ENCODE measurements at regions not wholly inside any gene's neighbourhood (a gene's known extent, or its start where the extent isn't known, plus 50 kb on each side); places are given as distances from the start of the nearest gene placed in this dataset.

DNA sequence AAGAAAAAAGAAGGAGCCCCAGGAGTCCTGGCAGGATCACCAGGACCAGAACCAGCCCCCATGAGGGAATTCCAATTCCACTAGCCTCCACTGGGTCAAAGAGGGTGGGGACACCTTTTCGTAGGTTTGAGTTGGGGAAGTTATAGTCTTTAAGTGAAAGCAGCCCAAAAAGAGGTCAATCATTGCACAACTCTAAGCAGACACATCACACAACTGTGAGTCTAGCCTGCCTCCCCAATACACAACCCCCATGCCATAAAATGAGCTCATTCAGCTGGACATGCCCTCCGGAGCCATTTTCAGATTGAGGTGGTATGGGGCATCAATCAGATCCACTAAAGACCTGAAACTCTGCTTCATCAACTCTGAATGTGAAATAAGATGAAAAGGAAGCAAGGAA, 179.9 kb downstream of the NPHP4 start:
- no peak for DNase-seq (ENCODE audit: low spot score)

DNA sequence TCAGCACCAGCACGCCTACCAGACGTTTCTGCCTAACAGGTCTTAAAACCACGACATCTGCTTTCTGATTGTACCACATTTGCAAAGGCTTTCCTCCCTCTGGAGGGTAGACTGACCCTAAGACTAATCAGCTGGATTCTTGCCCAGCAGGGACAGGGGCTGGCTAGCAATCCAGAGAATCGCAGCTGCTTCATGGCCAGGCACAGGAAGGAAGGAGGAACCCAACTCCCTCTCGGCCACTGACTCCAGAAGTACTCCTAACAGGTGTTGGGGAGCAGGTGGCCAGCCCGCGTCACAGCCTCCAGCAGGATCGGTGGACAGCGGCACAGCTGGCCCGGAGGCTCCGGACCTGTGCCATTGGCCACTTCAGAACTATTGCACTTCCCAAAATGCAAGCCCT, 180.8 kb downstream of the NPHP4 start:
- DNase-seq (ENCODE audit: low spot score): no peak

DNA sequence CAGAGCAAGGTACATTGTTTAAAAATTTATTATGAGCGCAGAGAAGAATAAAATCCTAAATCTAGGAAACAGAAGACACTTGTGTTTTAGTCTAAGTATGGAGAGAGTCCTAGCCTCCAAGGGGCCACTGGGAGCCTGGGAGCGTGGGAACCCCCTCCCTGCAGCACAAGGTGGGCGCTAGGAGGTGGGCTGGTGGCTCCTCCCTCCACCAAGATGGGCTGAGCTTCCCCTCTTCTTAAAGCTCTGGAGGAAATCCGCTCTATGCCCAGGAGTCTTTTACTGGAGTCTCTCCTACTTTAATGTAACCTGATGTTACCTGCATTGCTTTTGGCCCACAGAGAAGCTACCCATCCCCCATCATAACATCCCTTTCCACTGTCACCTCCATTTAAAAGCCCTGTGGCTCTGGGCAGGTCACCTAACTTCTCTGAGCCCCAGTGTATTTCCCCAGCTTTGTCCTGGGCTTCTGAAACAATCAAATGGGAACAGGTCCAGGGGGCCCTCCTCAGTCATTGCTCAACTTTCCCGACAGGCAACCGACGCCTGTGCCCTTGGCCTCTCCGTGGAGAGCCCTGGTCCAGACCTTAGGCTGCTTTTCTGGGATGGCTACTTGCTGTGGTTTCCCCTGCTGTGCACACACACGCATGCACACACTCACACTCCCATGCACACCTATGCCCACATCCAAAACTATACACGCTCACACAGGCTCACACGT, 181.5 kb downstream of the NPHP4 start:
- DNase-seq (ENCODE audit: low spot score): no peak

DNA sequence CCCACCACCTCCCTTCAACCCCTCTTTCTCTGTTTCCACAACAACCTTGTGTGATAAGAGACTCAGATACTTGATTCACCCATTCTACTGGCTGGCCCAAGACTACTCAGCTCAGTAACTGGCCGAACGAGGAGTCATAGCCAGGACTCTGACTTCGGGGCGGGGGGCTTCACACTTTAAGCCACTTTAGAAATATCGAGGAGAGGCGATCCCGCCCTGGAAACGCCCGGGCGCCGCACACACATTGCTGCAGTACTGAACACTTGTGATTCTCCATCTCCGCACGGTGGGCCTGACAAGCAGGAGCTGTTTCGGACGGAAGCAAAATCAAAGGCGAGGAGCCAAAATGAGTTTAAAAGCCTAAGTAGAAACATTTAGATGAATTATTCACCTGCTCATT, 182.1 kb downstream of the NPHP4 start:
- no peak for DNase-seq (ENCODE audit: low spot score)

DNA sequence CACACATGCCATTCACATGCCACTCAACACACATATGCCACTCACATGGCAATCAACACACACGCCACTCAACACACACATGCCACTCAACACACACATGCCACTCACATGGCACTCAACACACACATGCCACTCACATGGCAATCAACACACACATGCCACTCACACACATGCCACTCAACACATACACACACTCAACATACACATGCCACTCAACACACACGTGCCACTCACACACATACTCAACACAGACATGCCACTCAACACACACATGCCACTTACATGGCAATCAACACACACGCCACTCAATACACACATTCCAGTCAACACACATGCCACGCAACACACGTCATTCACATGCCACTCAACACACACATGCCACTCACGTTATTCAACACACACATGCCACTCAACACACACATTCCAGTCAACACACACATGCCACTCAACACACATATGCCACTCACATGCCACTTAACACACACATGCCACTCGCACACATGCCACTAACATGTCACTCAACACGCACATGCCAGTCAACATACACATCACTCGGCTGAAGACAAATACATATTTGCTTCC, 182.9 kb downstream of the NPHP4 start:
- DNase-seq (ENCODE audit: low spot score): no peak

DNA sequence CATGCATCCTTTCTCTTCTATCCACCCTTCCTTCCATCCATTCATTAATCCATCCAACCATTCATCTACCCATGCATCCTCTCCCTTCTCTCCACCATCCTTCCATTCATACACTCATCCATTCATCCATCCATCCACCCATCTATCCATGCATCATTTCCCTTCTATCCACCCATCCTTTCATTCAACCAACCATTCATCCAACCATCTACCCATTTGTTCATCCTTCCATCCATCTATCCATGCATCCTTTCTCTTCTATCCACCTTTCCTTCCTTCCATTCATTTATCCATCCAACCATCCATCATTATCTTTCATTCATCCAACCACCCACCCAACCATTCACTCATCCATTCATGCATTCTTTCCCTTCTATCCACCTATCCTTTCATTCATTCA, 188.4 kb downstream of the NPHP4 start:
- no peak for DNase-seq (ENCODE audit: low spot score)

DNA sequence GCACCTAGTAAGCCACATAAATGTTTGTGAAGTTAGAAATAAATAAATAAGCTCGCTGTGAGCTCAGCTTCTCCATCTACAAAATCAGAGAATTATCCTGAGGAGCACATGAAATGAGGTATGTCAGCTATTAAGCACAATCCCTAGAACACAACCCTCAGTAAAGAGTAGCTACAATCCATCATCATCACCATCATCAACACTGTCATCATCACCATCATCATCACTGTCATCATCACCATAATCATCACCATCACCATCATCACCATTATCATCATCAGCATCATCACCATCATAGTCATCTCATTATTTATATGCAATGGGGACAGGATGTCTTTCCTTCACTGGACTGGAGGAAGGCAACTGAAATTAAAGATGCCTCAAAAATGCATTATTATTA, 189.6 kb downstream of the NPHP4 start:
- DNase-seq (ENCODE audit: low spot score): no peak

DNA sequence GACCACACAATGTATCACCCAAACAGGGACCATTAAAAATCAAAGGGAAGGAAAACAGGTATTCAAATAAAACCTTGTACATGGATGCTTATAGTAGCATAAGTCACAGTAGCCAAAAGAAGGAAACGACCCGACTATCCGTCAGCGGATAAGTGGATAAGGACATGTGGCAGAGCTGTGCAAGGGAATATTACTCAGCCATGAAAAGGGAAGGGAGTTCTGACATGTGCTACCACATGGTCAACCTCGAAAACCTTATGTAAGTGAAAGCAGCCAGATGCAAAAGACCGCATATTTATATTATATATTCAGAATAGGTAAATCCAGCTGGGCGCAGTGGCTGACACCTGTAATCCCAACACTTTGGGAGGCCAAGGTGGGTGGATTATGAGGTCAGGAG, 193.3 kb downstream of the NPHP4 start:
- no peak for DNase-seq (ENCODE audit: low spot score)

DNA sequence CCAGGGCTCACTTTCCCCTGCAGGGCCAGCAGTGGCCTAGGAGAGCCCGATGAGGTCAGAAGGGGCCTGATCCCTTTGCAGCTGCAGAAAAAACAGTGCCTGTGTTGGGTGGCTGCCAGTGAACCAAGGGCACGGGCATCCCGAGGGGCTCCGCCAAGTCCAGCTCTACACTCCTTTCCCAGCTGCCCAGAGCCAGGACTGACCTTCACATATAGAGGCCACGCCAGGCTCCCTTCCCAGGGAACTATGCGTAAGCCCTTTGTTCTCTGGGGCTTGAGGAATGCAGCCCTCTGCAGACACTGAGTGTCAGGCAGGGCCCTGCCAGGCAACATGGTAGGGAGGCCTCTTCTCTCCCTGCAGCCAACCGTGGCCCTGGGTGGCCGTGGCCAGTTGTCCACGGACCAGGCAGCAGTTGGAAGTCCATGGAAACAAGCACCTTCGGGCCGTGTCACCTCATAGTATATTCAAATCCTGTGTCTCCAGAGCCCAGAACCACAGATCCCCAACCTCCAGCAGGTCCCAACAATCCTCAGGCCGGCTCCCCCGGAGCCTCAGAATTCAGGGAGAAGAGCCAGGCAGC, 194.0 kb downstream of the NPHP4 start:
- no peak for DNase-seq (ENCODE audit: low spot score)

DNA sequence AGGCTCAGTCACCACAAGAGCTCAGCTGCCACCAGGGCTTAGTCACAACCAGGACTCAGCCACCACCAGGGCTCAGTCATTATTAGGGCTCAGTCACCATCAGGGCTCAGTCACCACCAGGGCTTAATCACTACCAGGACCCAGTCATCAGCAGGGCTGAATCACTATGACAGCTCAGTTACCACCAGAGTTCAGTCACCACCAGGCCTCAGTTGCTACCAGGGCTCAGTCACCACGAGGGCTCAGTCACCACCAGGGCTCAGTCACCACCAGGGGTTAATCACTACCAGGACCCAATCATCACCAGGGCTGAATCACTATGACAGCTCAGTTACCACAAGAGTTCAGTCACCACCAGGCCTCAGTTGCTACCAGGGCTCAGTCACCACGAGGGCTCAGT, 196.2 kb downstream of the NPHP4 start:
- no peak for DNase-seq (ENCODE audit: low spot score)

DNA sequence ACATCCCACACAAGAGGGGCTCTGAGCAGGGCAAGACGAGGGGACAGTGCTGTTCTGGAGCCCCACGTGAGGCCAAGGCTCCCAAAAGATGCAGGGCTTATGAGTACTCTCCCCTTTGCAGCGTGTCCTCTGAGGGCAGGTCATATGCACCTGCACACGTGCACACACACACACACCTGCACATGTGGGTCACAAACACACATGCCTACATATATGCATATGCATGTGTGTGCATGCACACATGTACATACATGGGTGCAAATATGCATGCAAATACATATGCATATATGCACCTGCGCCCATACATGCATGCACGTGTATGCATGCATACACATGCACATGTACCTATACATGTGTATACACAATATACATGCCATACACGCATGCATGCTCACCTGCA, 197.9 kb downstream of the NPHP4 start:
- DNase-seq (ENCODE audit: low spot score): no peak

DNA sequence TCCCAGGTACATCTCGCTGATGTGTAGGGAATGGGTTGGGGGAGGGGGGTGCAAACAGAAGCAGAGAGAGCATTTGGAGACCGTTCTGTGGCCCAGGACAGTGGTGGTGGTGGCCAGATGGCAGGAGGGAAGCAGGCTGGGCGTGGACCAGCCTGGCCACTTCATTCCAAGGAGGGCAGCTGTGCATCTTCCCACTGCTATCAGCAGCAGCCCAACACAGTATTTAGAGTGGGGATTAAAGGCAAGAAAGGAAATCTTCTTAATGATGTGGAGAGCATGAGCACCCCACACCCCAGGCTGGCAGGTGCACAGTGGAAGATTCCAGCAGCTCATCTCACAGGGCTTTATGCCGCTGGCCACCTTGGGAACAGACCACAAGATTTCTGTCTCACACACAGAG, 198.7 kb downstream of the NPHP4 start:
- DNase-seq (ENCODE audit: low spot score): no peak

DNA sequence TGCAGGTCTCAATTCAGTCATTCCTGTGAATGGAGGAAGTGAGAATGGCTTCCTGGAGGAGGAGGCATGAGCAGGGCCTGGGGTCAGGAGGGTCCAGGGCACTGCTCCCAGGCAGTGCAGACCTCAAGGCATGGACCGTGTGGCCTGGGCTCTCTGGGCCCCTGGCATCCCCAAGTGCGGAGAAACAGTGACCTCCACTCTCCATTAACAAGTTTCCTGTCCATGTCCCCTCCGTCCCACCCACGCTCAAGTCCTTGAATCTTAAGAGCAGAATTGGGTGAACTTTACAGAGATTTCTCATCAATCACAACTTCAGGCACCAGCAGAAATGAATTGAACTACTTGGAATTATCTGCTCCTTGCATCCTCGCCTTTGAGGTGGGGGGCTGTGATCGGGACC, 211.1 kb downstream of the NPHP4 start:
- DNase-seq (ENCODE audit: low spot score): no peak

DNA sequence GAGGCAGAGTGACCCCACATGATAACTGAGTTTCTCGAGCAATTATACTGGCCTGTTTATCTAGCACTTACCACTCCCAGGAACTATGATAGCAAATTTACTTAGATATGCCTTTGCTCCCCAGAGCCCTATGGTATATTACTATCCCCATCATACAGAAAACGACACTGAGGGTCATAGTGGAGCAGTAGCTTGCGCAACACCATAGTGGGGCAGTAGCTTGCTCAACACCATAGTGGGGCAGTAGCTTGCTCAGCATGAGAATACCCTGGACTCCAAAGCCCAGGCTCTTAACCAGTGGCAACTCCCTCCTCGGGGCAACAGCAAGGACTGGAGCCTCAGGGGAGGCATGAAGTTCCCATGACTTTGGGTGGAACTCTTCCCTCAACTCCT, 211.9 kb downstream of the NPHP4 start:
- DNase-seq (ENCODE audit: low spot score): no peak

DNA sequence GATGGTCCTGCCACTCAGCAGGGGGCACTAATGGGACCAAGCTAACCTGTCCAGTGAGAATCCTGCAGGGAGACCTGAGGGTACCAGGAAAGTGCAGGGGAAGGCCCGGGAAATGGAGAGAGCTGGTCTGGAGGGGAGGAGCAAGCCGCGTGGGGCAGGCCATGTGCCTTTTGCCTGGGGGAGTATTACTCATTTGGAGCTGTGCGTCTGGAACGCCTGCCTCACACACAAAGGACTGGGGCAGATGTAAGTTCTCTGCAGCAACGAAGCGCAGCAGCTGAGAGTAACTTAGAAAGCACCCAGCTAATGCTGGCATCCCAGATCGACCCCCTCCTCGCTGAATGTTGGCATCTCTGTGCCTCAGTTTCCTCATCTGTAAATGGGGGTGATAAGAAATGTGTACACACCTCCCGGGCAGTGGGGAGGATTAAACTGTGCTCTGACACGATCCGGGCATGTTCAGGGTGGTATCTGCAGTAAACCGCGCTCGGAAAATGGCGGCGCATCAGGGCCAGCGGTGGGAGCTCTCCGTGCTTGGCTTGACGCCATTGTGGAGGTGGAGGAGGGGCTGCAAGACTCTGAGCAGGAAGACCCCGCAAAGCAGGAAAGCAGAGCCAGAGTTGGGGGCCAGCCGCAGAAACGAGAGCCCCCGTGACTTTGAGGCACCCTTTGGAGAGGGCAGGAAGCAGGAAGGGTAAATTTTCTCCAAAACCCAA, 212.5 kb downstream of the NPHP4 start:
- DNase-seq (ENCODE audit: low spot score): no peak

DNA sequence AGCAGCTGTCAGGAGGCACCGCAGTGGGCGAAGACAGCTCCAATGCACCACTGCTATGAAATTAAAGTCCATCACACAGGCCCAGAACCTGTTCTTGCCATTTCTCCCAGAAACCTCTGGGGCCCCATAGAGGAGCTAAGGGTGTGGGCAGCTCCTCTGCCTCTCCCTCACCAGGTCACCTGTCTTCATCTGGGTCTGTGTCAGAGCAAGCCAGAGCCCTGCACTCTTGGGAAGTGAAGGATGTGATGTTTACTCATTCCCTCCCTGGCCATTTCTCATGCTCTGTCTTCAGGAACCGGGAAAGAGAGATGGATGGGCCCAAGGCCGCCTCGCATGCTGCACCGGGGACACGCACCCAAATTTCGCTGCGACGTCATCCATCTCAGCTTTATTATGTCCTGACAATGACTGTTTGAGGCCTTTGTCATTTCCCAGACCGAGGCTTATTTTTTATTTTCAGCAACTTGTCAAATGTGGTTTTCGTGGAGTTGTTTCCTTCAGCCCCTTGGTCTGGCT, 216.1 kb downstream of the NPHP4 start:
- no peak for DNase-seq (ENCODE audit: low spot score)

DNA sequence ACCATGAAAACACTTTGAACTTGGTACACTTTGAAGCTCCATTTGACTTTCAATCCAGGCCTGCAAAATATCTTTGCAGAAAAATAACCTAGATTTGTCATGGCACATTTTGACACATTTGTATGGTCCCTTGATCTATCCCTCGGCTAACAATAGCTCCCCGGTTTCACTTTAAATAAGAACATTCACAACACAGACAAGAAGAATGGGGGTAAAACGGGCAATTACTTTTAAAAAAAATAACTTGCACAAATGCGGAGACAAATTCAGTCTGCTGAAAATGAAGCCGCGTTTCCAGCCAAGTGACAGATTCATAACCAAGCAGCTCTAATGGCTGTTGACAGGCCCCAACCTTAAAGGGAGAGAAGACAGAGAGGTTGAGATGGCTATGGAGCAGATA, 218.2 kb downstream of the NPHP4 start:
- DNase-seq (ENCODE audit: low spot score): no peak

DNA sequence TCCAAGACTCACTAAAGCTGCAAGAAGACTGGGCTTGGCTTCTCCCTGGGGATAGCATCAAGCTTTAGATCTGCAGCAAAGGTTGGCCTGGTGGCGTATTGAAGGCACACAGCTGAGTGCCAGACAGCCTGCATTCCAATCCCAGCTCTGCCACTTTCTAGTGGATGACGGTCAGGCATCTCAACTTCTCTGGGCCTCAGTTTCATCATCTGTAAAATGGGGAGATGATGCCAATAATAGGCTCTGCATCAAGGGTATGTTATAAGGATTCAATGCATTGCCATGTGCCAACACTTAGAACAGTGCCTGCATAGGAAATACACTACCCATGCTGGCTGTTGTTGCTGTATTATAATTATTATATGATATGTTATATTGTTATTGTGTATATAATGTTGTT, 220.4 kb downstream of the NPHP4 start:
- no peak for DNase-seq (ENCODE audit: low spot score)

DNA sequence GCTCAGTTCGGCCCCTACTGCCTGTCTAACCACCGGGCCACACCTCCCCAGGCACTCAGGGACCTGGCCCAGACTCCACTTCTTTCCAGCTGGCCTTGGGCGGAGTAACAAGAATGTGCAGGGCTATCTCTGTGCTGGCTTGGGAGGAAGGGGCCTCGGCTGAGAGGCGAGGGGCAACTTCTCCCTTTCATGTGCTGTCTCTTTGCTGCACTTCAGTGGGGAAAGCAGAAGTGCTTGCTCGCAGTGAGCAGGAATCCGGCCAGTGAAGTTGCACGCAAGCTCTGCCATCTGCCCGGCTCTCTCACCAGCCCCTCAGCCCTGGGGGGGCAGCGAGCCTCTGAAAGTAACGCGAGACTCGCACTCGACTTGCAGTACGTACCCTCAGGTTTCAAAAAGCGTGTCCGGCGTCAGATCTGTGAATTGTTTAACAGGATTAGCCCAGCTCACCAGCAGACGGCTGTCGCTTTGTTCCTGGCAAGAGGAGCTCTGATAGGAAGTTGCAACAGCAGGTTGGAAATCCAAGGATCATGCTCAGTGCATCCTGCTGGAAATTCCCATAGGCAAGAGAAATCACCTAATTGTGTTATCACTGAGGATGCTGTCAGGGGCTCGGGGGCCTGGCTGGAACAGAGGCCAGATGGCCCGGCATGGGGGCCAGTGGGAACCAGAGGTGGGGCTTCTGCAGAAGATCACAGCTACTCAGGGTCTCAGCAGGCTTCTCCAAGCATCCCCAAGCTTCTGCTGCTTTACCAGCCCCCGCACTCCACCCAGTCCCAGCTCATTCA, 221.1 kb downstream of the NPHP4 start:
- DNase-seq (ENCODE audit: low spot score): no peak

DNA sequence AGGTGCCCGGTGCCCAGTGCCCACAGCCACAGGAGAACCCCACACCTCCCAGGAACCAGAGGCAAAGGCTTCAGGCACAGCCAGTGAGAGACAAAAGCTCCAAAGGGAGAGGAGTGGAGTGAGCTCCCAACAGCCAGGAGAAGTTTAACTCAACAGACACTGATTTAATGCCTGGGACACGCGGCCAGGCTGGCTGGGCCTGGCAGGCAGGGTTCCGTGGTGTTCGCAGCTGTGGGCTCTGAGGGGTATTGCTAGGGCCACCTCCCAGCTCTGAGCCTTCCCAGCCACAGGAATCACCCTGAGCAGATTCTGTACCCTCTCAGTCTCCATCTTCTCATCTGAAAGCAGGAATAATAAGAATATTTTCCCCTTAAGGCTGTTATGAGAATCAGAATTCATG, 222.5 kb downstream of the NPHP4 start:
- DNase-seq (ENCODE audit: low spot score): no peak

DNA sequence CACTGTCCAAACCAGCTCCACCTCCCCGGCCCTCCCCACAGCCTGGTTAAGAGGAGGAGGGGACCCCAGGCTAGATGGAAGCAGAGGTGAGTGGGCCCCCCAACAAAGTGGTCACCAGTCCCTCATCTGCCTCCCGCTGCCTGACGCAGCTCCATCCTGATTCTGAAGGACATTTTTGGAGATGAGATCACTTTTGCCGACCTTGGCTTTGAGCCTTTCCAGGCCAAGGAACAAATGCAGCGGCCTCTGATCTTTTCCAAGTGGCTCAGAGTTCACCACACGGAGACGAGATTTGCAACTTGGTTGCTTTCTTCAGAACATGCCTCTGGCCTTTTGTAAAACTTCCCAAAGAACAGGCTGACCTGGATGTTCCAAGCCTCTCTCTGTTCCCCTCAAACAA, 223.1 kb downstream of the NPHP4 start:
- DNase-seq (ENCODE audit: low spot score): no peak

DNA sequence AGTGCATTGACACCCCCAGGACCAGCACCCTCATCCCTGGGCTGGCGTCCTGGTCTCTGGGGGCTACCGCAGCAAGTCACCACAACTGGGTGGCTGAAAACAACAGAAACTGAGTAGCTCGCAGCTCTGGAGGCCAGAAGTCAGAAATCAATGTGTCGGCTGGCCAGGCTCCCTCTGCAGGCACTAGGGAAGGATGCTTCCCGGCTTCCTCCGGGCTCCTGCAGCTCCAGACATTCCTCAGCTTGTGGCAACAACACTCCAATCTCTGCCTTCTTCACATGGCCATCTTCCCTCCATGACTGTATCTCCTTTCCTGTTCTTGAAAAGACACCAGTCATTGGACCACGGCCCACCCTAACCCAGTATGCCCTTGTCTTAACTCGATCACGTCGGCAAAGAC, 224.2 kb downstream of the NPHP4 start:
- no peak for DNase-seq (ENCODE audit: low spot score)

Data from COLO829 (cell line).